Motor neuron (in vitro differentiated cells): ENCODE measurements at regions not wholly inside any gene's neighbourhood (a gene's known extent, or its start where the extent isn't known, plus 50 kb on each side); places are given as distances from the start of the nearest gene placed in this dataset.
A peak's percentile ranks its signal among the peaks of the same experiment; 100 is the strongest.

Experiments
- ATAC-seq, 8 experiments: fragments of 200-7000 bp; cut with Tn5 transposase; replicated peaks in 6 of 8; 2 replicates each; pipeline ENCODE4 v1.8.0; 2021; ENCODE audit warnings: mild to moderate bottlenecking in 8 of 8, moderate library complexity in 8 of 8
- H3K27ac ChIP-seq, 2 donors: fragments of 250-450 bp; sonication (Bioruptor Pico); 2 replicates each; pipeline ENCODE4 v1.9.0; 2021; ENCODE audit warnings: antibody characterized with exemption in 2 of 2, mild to moderate bottlenecking in 2 of 2, moderate library complexity in 1 of 2
- H3K4me1 ChIP-seq, 2 donors: fragments of 250-450 bp; sonication (Bioruptor Pico); replicated peaks in 1 of 2; 2 replicates each; pipeline ENCODE4 v1.6.1; 2021; ENCODE audit warnings: antibody characterized with exemption in 2 of 2, mild to moderate bottlenecking in 2 of 2, moderate library complexity in 1 of 2
- H3K4me3 ChIP-seq, 5 donors: fragments of 250-450 bp; sonication (Bioruptor Pico); 2 replicates each; pipeline ENCODE4 v1.9.0; 2021; ENCODE audit warnings: antibody characterized with exemption in 5 of 5, mild to moderate bottlenecking in 5 of 5, moderate library complexity in 4 of 5
- WGBS, 10 experiments: fragments of 450-650 bp; shearing (Covaris generic); methylation state at CpG; one replicate each; pipeline ENCODE4 v1.0.0; 2022; 5-methylcytosine and 5-hydroxymethylcytosine counted together
- in situ Hi-C, 9 experiments: fragments of 400-800 bp; cut with MboI; loops; one replicate each; pipeline ENCODE4 v1.15.0; 2021; ENCODE audit warnings: low sequenced_read_pairs in 9 of 9, low pct_unique_long_range_greater_than_20kb in 2 of 9; ENCODE audit not compliant: unreplicated experiment in 9 of 9

GRCh38 chr5:136666970-136667620, 301.8 kb upstream of the TRPC7 start:
- Histone ChIP-seq H3K4me3 (no peak overlapping the region), H3K4me1 (no peaks in the 10 kb centered on the region), H3K27ac (no peak overlapping the region)
- in situ Hi-C loops: no loop called here
- ATAC-seq: no peak
- whole genome bisulfite sequencing, 10 experiments: 25 to 90% (median 58%) methylated on average over 1 to 3 of the region's 8 CpGs; no CpG with 5 or more reads in 4 of the 10 experiments

GRCh38 chr5:136665331-136665730, 300.0 kb upstream of the TRPC7 start:
- WGBS, 10 experiments: 0 to 71% (median 35%) methylated on average over 1 of the region's 1 CpG; no CpG with 5 or more reads in 4 of the 10 experiments
- no peak for ATAC-seq
- in situ Hi-C loops: no loop called here
- H3K27ac ChIP-seq: no peak overlapping the region
- H3K4me1 ChIP-seq: no peaks in the 10 kb centered on the region
- no peak overlapping the region for H3K4me3 ChIP-seq

GRCh38 chr5:136661026-136661425, 295.7 kb upstream of the TRPC7 start:
- no peak for ATAC-seq
- WGBS, 10 experiments: 0 to 100% (median 80%) methylated on average over 1 to 2 of the region's 2 CpGs; no CpG with 5 or more reads in 2 of the 10 experiments
- Histone ChIP-seq H3K4me3 (no peak overlapping the region), H3K4me1 (no peaks in the 10 kb centered on the region), H3K27ac (no peak overlapping the region)
- in situ Hi-C loops: no loop called here

GRCh38 chr5:136656811-136657210, 291.5 kb upstream of the TRPC7 start:
- H3K4me1 ChIP-seq: no peaks in the 10 kb centered on the region
- ATAC-seq: no peak
- in situ Hi-C loops: no loop called here
- WGBS, 10 experiments: 20 to 82% (median 54%) methylated on average over 1 to 4 of the region's 4 CpGs; no CpG with 5 or more reads in 2 of the 10 experiments
- no peak overlapping the region for H3K27ac ChIP-seq
- no peak overlapping the region for H3K4me3 ChIP-seq

- no peak overlapping the region for H3K27ac ChIP-seq
- 0 to 94% (median 56%) methylated on average over 1 to 2 of the region's 2 CpGs; no CpG with 5 or more reads in 1 of the 10 experiments for WGBS, 10 experiments
- in situ Hi-C loops: no loop called here
- H3K4me1 ChIP-seq: no peaks in the 10 kb centered on the region
- ATAC-seq: no peak
- H3K4me3 ChIP-seq: no peak overlapping the region
Measured at GRCh38 chr5:136655468-136655867, 290.1 kb upstream of the TRPC7 start.

GRCh38 chr5:136646915-136647314, 281.6 kb upstream of the TRPC7 start:
- in situ Hi-C loops: no loop called here
- no peaks in the 10 kb centered on the region for H3K4me1 ChIP-seq
- H3K27ac ChIP-seq: no peak overlapping the region
- no peak overlapping the region for H3K4me3 ChIP-seq
- 0 to 88% (median 50%) methylated on average over 1 to 2 of the region's 2 CpGs; no CpG with 5 or more reads in 1 of the 10 experiments for WGBS, 10 experiments
- ATAC-seq: no peak

- Histone ChIP-seq H3K4me3 (no peak overlapping the region), H3K4me1 (no peaks in the 10 kb centered on the region), H3K27ac (no peak overlapping the region)
- no peak for ATAC-seq
- 78 to 100% (median 90%) methylated on average over 1 to 2 of the region's 2 CpGs; no CpG with 5 or more reads in 4 of the 10 experiments for WGBS, 10 experiments
- in situ Hi-C loops: no loop called here
Measured at GRCh38 chr5:136642976-136643375, 277.6 kb upstream of the TRPC7 start.

GRCh38 chr5:136639616-136640015, 274.3 kb upstream of the TRPC7 start:
- Histone ChIP-seq H3K4me1 (no peaks in the 10 kb centered on the region), H3K4me3 (no peak overlapping the region), H3K27ac (no peak overlapping the region)
- no peak for ATAC-seq
- WGBS, 10 experiments: 43 to 89% (median 61%) methylated on average over 1 to 3 of the region's 3 CpGs; no CpG with 5 or more reads in 3 of the 10 experiments
- in situ Hi-C loops: no loop called here

GRCh38 chr5:136638084-136638483, 272.7 kb upstream of the TRPC7 start:
- H3K27ac ChIP-seq: no peak overlapping the region
- peak in 3 of 8 experiments; percentile 26 to 78 (median 57) for ATAC-seq
- no peaks in the 10 kb centered on the region for H3K4me1 ChIP-seq
- in situ Hi-C loops: no loop called here
- H3K4me3 ChIP-seq: no peak overlapping the region
- WGBS, 10 experiments: 20 to 100% (median 87%) methylated on average over 1 of the region's 1 CpG; no CpG with 5 or more reads in 4 of the 10 experiments

GRCh38 chr5:136636001-136636400, 270.7 kb upstream of the TRPC7 start:
- no peak overlapping the region for H3K4me3 ChIP-seq
- no peak for ATAC-seq
- 50 to 100% (median 70%) methylated on average over 1 of the region's 1 CpG; no CpG with 5 or more reads in 1 of the 10 experiments for WGBS, 10 experiments
- no peak overlapping the region for H3K27ac ChIP-seq
- no peaks in the 10 kb centered on the region for H3K4me1 ChIP-seq
- in situ Hi-C loops: no loop called here

GRCh38 chr5:136631186-136631585, 265.8 kb upstream of the TRPC7 start:
- 44 to 100% (median 92%) methylated on average over 1 of the region's 1 CpG; no CpG with 5 or more reads in 4 of the 10 experiments for WGBS, 10 experiments
- H3K27ac ChIP-seq: no peak overlapping the region
- no peak overlapping the region for H3K4me3 ChIP-seq
- no peaks in the 10 kb centered on the region for H3K4me1 ChIP-seq
- no peak for ATAC-seq
- in situ Hi-C loops: no loop called here

- no peak overlapping the region for H3K4me3 ChIP-seq
- H3K4me1 ChIP-seq: no peaks in the 10 kb centered on the region
- WGBS, 10 experiments: 44 to 89% (median 71%) methylated on average over 1 to 8 of the region's 10 CpGs; no CpG with 5 or more reads in 5 of the 10 experiments
- no peak overlapping the region for H3K27ac ChIP-seq
- in situ Hi-C loops: no loop called here
- peak in 7 of 8 experiments; percentile 39 to 74 (median 58) for ATAC-seq
Measured at GRCh38 chr5:136629125-136629792, 263.9 kb upstream of the TRPC7 start.

GRCh38 chr5:136626531-136626930, 261.2 kb upstream of the TRPC7 start:
- no peak for ATAC-seq
- 75 to 100% (median 89%) methylated on average over 1 to 2 of the region's 2 CpGs for WGBS, 10 experiments

More at GRCh38 chr5:136626531-136626930, 261.2 kb upstream of the TRPC7 start:
- Histone ChIP-seq H3K27ac (no peak overlapping the region), H3K4me3 (no peak overlapping the region), H3K4me1 (no peaks in the 10 kb centered on the region)
- in situ Hi-C loops: no loop called here
